ENCODE measurements at regions not wholly inside any gene's neighbourhood (a gene's known extent, or its start where the extent isn't known, plus 50 kb on each side); places are given as distances from the start of the nearest gene placed in this dataset.

DNA sequence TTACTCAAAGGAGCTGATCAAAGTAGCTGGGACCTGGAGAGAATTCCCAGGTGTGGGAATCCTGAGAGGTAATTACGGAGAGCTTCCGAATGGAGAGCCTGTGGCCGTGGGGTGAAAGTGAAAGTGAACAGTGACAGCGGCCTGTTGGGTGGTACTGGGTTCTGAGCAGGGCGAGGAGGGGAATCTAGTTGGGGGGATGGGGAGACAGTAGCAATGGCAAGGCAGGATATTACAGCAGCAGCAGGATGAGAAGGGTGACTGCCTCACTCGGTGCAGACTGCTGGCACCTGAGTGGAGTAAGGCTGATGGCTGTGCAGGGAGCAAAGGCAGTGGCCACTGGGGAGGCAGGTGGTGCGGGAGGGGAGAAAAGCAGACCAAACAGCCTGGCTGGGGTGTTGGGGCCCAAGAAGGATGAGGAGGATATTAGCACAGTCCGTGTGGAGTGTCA lies 70.3 kb upstream of the PRDX6 start:
- H3K27ac Mint-ChIP-seq (ENCODE audit: unreplicated experiment) = no peak overlapping the region
- H3K27me3 Mint-ChIP-seq (ENCODE audit: unreplicated experiment) = no peaks in the 10 kb centered on the region
- TF ChIP-seq, protein P1, sequence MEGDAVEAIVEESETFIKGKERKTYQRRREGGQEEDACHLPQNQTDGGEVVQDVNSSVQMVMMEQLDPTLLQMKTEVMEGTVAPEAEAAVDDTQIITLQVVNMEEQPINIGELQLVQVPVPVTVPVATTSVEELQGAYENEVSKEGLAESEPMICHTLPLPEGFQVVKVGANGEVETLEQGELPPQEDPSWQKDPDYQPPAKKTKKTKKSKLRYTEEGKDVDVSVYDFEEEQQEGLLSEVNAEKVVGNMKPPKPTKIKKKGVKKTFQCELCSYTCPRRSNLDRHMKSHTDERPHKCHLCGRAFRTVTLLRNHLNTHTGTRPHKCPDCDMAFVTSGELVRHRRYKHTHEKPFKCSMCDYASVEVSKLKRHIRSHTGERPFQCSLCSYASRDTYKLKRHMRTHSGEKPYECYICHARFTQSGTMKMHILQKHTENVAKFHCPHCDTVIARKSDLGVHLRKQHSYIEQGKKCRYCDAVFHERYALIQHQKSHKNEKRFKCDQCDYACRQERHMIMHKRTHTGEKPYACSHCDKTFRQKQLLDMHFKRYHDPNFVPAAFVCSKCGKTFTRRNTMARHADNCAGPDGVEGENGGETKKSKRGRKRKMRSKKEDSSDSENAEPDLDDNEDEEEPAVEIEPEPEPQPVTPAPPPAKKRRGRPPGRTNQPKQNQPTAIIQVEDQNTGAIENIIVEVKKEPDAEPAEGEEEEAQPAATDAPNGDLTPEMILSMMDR (IDR thresholded peaks at IDR 0.05; ENCODE audit: unreplicated experiment) = no peak
- no peaks in the 10 kb centered on the region for H3K9me3 Mint-ChIP-seq (ENCODE audit: unreplicated experiment)
- no peaks in the 10 kb centered on the region for H3K36me3 Mint-ChIP-seq (ENCODE audit: low read depth, unreplicated experiment)
- H3K4me1 Mint-ChIP-seq (ENCODE audit: unreplicated experiment) = peaks cover 5% of the 10 kb centered on the region
- H3K4me3 Mint-ChIP-seq (ENCODE audit: unreplicated experiment) = no peak overlapping the region
- no peak for DNase-seq (ENCODE audit: low spot score)

- H3K4me1 Mint-ChIP-seq (ENCODE audit: unreplicated experiment) = peaks cover 7% of the 10 kb centered on the region
- H3K9me3 Mint-ChIP-seq (ENCODE audit: unreplicated experiment) = no peaks in the 10 kb centered on the region
- H3K27ac Mint-ChIP-seq (ENCODE audit: unreplicated experiment) = no peak overlapping the region
- no peak overlapping the region for H3K4me3 Mint-ChIP-seq (ENCODE audit: unreplicated experiment)
- TF ChIP-seq, protein P1 (IDR thresholded peaks at IDR 0.05; ENCODE audit: unreplicated experiment) = no peak
- no peaks in the 10 kb centered on the region for H3K36me3 Mint-ChIP-seq (ENCODE audit: low read depth, unreplicated experiment)
- H3K27me3 Mint-ChIP-seq (ENCODE audit: unreplicated experiment) = no peaks in the 10 kb centered on the region
- no peak for DNase-seq (ENCODE audit: low spot score)
These were observed 69.3 kb upstream of the PRDX6 start for GRCh38 chr1:173407846-173408245.

DNA sequence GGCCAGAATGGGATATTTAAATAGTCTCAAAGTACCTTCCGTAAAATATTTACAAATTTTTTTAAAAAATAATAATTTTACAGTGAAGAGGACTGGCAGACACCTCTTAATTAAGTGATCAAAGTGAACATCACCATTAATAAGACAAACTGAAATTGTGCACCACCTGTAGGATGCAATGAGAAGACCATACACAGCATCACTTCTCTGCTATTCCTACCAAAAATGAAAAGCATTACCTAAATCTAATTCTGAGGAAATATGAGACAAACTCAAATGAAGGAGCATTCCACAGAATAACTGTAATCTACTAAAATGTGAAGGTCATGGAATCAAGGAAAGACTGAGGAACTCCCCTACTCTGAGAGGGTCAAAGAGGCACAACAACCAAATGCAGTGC lies 68.2 kb upstream of the PRDX6 start:
- Mint-ChIP-seq H3K27me3 (ENCODE audit: unreplicated experiment) (no peaks in the 10 kb centered on the region), H3K27ac (ENCODE audit: unreplicated experiment) (no peak overlapping the region), H3K36me3 (ENCODE audit: low read depth, unreplicated experiment) (no peaks in the 10 kb centered on the region), H3K4me1 (ENCODE audit: unreplicated experiment) (peaks cover 15% of the 10 kb centered on the region), H3K9me3 (ENCODE audit: unreplicated experiment) (no peaks in the 10 kb centered on the region), H3K4me3 (ENCODE audit: unreplicated experiment) (no peak overlapping the region)
- DNase-seq (ENCODE audit: low spot score) = no peak
- TF ChIP-seq, protein P1 (IDR thresholded peaks at IDR 0.05; ENCODE audit: unreplicated experiment) = no peak

- no peak overlapping the region for H3K27ac Mint-ChIP-seq (ENCODE audit: unreplicated experiment)
- H3K36me3 Mint-ChIP-seq (ENCODE audit: low read depth, unreplicated experiment) = no peaks in the 10 kb centered on the region
- H3K4me1 Mint-ChIP-seq (ENCODE audit: unreplicated experiment) = peaks cover 22% of the 10 kb centered on the region
- DNase-seq (ENCODE audit: low spot score) = no peak
- TF ChIP-seq, protein P1 (IDR thresholded peaks at IDR 0.05; ENCODE audit: unreplicated experiment) = no peak
- H3K9me3 Mint-ChIP-seq (ENCODE audit: unreplicated experiment) = no peaks in the 10 kb centered on the region
- H3K27me3 Mint-ChIP-seq (ENCODE audit: unreplicated experiment) = no peaks in the 10 kb centered on the region
- no peak overlapping the region for H3K4me3 Mint-ChIP-seq (ENCODE audit: unreplicated experiment)
These were observed 67.5 kb upstream of the PRDX6 start for GRCh38 chr1:173409613-173410012.

DNA sequence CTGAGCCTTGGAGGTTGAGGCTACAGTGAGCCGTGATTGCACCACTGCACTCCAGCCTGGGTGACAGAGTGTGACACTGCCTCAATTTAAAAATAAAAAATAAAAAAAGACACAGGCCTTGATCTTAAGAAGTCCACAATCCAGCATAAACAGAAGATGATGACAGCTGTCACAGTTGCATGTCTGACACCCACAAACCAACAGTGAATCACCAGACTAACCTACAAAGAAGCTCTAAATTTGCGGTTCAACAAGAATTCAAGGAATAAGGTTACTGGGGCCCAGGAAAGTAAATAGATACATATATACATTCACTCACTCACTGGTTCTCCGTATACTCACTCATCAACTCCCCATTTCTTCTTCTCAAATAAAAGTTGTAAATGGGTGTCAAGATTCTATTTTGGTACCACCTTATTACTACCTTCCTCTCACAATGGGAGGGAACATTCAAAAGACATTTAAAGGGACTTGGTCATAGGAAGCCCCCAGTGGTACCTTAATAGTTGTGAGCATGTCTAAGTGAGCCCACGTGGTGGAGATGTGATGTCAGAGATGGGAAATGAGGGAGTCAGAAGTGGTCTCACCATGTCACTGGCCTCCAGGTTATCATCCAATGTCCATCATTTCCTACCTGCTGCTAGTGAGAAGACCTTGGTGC lies 66.9 kb upstream of the PRDX6 start:
- TF ChIP-seq, protein P1 (IDR thresholded peaks at IDR 0.05; ENCODE audit: unreplicated experiment) = no peak
- Mint-ChIP-seq H3K27me3 (ENCODE audit: unreplicated experiment) (no peaks in the 10 kb centered on the region), H3K27ac (ENCODE audit: unreplicated experiment) (no peak overlapping the region), H3K4me1 (ENCODE audit: unreplicated experiment) (peaks cover 22% of the 10 kb centered on the region), H3K36me3 (ENCODE audit: low read depth, unreplicated experiment) (no peaks in the 10 kb centered on the region), H3K4me3 (ENCODE audit: unreplicated experiment) (no peak overlapping the region), H3K9me3 (ENCODE audit: unreplicated experiment) (no peaks in the 10 kb centered on the region)
- DNase-seq (ENCODE audit: low spot score) = no peak
